ENCODE measurements at regions not wholly inside any gene's neighbourhood (a gene's known extent, or its start where the extent isn't known, plus 50 kb on each side); places are given as distances from the start of the nearest gene placed in this dataset.
"Not testable (repeated sequence)": the region's sequence is repeated elsewhere in the genome, so short reads cannot be mapped to it uniquely, and the experiment has no call there.

DNA sequence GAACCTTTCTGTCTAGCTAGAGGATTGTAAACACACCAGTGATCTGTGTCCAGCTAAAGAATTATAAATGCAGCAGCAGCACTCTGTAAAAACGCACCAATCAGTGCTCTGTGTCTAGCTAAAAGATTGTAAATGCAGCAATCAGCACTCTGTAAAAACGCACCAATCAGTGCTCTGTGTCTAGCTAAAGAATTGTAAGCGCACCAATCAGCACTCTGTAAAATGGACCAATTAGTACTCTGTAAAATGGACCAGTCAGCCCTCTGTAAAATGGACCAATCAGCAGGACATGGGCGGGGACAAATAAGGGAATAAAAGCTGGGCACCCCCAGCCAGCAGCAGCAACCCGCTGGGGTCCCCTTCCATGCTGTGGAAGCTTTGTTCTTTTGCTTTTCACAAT, 204.1 kb upstream of the UBL3 start:
- not testable (repeated sequence) for DNase-seq

DNA sequence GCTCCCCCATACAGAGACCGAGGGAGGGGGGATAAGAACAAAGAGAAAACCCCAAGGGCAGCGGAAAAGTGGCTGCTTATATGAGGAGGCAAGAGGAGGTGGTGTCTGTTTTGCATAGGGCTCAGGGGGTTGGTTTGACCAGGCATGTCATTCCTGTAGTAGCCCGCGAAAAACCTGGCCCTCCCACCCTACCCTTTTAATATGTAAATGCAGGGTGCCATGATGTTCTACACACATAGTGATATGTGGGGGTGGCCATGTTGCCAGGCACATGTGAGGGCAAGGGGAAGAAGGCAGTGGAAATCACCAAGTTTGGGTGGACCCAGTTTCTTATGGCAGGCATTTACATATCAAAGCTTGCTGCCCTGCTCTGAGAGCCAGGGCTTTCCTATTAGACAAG, 203.5 kb upstream of the UBL3 start:
- no peak for DNase-seq

DNA sequence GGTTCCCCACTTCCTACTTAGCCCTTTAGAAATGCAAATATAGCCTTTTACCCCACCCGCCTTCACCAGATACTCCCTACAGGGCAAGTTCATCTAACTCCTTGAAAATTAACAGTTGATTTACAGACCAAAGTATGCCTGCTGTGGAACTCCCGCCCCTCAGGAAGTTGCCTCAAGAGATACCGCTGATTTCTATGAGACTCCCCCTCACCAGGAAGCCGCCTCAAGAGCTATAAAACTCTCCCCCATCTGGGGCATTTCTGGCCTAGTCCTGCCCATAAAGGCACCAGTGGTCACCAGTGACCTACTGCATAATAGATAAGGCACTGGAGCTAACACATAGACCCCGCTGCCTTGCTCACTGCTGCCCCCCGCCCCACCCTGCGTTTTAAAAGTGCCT, 201.7 kb upstream of the UBL3 start:
- DNase-seq, result no peak

DNA sequence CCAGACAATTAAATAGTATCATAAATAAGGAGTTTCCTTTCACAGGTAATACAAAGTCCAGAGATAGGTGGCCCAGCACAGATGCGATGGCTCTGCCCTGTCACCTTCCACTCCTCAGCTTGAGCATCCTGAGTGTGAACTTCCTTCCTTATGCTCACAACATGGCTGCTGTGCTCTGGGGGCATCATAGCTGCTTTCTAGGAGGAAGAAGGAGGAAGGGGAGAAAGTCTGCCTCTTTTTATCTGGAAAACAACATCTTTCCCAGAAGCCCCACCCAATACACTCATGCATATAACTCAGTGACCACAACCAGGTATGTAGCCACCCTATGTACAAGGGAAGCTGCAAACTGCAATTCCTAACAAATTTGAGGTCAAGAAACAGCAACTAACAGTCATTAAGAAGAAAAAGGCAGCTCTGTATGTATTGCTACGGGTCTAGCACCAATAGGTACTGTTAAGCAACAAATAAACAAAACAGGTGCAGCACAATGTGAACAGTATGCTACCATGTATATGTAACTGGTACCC, 201.2 kb upstream of the UBL3 start:
- no peak for DNase-seq

DNA sequence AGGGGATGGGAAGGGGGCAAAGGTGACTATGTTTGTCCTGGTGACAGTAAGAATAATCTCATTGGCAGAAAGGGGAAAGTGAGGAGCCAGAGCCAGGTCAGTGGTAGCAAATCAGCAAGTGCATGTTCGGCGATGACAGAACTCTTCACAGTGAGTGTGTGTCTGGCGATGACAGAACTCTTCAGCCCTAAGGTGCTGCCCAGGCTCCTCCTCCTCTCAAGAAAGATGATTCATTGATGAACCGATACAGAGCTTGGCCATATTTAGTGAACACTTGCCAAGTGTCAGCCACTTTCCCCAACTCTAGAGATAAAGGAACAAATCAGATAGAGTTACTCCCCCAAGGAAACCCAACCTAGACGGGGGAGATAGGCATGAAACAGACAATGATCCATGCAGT, 199.3 kb upstream of the UBL3 start:
- peak; percentile 12 for DNase-seq

DNA sequence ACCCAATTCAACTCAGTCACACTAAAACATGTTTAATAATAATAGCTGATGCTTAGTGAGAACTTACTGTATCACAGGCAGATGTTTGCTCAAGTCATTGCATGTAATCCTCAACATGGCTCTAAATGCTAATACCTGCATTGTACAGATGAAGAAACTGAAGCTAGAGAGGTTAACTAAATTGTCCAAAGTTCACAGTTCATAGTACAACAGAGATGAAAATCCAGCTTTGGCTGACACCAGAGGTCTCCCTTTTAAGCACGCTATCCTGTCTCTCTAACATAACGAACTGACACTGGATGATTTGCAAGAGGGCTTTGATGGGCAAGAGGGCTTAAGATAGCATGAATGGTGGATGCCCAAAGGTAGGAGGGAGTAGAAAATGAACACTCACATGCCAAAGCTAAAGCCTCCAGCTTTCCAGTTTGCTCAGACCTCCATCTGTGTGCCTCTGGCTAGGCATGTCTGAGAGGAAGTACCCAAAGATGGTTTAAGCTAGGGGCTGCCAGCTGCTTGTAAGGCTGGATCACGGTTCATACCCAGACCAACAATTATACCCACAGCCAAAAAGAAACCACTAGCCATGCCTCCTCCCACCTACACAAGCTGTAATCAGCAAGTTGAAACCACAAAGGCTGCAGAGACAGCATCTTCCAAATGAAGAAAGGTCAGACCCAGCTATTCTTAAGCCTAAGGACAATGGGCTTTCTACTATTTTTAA, 196.9 kb upstream of the UBL3 start:
- DNase-seq, result peak; percentile 6

DNA sequence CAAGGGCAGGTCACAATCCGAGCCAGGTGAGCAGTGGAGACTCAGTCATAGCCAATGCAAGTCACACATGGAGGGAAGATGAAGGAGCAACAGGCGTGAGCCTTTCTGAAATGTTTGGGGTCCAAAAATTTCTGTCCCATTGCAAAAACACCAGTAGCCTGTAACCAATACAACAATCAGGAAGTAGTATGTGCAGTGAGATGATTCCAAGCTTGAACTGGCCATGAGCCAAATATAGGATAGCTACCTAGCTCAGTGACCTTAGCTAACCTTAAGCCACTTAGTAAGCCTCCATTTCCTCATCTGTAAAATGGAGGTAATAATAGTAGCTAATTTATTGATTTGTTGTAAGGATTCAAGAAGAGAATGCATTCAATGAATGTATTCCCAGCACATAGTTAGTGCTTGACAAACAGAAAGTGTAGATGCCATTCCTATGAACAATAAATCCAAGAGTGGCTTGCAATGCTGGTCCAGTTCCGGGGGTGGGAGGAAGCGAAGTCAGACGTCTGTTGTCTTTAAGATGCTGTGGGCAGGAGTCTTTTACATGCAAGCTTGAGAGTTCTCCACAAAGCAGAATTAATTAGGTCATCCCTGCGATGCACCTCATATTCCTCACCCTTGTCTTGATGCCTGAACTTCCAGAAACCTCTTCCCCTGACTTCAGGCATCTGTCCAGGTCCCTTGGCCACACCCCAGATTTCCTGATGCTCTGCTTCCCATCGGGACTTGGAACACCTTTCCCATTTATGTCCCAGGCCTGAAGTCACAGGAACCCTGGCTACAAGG, 195.7 kb upstream of the UBL3 start:
- no peak for DNase-seq

DNA sequence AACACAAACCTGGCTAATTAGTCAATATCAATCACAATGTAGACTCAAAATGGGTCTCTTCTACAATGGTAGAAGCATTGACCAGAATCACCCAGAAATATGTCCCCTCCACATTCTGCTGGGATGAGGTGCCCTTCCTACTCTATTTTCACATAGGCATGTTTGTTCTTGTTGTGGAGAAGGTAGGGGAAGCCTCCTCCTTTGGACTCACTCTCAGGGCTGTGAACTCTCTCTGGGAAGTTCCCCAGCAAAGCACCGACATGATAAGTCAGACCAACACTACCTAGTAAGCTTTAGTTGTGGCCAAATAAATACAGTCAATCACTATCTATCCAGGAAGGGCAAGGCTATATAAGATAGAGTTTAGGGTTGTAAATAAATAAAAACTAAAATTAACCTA, 194.5 kb upstream of the UBL3 start:
- no peak for DNase-seq

DNA sequence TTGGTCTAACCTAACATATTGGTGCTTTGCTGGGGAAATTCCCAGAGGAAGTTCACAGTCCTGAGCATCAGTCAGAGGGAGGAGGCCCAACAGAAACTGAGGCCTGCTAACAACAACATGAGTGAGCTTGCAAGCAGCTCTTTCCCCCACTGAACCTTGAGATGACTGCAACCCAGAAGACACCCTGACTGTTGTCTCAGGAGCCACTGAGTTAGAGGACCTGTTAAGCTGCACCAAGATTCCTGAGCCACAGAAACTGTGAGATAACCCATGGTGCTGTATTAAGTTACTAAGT, 193.2 kb upstream of the UBL3 start:
- no peak for DNase-seq

DNA sequence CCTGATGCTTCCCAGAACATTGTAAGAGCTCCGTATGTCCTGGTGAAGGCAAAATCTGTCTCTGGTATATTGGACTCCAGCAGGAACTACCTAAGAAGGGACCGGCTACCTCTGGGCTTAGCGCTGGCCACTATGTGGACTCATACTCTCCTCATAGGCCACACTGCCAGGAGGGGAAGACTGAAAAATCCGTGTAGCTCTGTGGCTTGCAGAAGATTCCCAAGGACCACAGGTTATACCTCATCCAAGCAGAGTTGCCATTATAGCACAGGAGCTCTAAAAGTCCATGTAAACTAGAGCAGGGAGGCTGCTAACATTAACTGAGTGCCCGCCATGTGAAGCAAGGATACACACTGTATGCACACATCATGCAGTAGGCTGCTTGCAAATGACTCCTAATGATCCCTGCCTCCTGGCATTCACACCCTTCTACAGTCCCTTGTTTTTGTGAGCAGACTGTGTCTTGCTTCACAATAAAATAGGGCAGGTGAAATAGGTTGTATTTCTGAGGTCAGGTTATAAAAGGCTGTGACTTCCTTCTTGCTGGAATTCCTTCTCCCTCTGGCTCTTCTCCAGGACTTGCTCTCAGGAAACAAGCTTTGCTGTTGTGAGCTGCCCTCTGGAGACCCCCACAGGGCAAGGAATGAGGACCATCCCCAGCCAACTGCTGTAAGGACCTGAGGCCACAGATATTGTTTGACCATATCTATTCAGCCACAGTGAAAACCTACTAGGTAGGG, 192.6 kb upstream of the UBL3 start:
- DNase-seq, result no peak

DNA sequence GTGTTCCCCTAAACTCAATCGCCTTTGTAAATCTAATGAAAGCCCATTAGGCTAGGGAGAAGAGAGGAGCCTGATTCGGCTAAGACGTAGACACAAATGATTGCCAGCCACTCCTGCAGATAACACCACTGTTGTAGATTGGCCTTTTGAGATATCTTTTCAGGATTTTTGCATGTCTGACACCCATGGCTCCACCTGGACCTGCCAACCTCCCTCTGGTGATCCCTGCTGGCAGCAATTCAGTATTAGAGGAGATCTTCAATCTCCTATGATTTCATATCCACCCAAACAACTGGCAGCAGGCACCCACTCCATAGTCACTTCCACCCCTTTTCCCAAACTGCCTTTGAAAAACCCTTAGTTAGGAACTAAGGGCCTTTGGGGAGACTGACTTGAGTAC, 191.9 kb upstream of the UBL3 start:
- no peak for DNase-seq

DNA sequence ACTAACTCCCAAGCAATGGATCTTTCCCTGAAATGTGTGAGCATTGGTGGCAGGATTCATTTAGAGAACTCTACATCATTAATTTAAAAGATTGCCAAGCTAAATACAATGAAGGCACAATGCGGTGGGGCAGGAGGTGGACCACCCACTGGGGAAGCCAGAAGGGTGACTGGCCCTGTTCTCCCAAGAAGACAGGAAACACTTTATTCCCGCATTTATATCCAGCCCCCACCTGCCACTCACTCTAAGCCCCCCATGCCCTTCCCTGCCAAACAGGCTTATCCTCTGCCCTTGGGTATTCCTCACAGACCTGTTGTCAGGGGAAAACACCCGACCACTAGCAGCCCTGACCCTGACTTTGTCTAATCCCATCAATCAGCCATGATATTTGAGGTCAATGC, 189.1 kb upstream of the UBL3 start:
- no peak for DNase-seq

DNA sequence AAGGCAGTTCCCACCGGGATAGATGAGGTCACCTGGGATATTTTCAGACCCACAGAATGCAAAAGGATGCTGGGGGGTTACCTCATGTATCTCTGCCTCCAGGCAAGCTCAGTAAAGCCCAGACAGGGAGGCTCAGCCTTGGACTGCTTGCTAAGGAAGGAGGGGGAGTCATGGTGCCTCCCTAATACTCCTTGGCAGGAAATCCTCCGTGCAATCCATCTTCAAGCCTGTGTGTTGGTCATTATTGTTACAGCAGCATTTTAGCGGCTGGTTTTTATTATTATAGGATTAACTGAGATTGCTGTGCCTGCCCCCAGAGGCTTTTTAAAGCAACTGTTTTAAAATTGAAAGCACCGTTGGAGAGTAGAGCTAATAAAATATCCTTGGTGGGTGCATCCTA, 188.5 kb upstream of the UBL3 start:
- no peak for DNase-seq

DNA sequence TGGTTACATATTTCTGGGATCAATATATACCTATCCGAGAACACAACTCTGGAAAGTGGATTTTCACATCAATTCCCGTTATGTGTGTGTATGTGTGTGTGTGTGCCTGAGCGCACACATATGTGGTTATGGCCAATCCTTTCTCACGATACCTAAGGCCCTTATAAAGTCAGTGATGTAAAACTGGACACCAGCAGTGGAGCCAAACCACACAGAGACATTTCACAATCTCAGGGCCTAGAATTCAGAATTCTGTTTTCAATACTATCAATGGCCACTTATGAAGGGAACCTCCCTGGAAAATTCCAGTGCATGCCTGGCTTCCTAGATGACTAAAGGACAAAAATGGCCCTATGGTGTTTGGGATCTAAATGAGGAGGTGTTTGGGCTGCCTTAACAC, 187.3 kb upstream of the UBL3 start:
- DNase-seq, result no peak

DNA sequence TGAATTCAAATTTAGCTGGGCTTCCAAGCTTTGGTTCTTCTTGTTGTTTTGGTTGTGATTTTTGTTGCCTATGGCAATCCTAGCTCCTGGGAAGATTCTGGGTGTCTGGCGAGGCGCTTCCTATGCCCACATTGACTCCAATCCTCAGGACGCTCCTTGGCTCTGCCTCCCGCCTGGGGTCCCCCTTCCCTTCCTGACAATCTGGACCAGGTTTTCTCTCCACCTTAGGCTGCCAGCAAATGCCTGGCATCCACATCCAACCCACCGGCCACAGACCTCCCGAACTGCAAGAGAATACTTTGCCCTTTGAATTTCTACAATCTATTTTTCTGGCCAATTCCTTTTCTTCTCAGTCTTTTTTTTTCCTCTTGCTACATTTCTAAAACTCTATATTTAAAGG, 186.9 kb upstream of the UBL3 start:
- no peak for DNase-seq

DNA sequence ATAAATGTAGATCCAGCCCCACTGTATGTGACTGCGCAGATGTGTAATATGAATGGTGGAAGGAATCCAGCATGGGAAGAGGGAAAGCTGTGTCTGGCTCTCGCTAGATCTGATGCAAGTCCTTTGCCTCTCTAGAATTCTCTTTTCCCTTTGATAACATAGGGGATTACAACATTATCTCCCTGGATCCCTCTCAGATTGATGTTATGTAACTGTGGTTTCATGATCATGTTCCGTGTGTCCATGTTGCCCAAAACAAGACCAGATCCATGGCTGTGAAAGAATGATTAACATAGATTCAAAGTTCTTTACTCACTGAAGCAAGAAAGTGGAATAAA, 184.0 kb upstream of the UBL3 start:
- no peak for DNase-seq

DNA sequence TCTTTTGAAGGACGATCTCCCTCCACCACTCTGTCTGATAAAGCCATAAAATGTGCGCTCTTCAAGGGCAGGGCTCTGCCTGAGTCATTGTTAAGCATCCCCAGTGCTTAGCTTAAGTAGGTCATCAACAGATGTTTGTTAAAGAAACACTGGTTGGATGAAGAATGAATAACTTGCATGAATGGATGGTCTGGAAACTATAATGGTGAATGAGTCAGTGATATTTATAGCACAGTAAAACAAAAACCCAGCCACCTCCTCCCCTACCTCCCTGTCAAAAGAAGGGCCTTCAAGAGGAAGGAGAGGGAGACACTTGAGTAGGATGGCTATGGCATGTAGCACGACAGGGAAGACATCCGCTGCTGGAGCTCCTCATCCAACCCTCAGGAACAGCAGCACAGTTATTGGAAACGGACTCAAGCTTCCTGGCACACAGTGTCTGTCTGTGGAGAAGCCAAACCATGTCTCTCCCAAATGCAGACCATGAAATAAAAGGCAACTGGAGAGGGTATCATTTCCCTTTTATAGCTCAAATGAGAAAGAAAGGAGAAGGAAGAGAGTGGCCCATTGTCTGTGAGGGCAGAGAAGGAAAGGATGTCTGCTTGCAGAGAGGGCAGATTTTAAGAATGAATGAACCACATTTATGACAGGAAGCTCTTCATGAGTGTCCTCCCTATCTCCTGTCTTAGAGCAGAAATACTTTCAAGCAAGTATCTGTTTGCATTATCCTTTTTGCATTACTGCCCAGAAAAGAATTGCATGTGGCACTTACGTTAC, 183.5 kb upstream of the UBL3 start:
- no peak for DNase-seq

DNA sequence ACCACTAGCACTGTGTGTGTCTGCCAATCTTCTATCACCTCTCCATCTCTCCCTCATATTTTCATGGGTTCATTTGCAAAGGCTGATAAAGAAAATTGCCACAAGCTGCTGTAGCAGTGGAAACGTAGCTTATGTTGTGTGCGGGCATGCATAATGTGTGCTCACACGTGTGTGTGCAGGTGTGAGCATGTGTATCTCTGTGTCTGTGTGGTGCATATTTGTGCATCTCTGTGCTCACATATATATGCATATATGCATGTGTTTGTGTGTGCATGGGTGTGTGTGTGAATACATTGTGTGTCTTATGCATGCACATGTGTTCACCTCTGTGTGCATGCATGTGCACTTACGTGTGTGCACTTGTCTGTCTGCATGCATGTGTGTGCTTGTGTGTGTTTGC, 181.8 kb upstream of the UBL3 start:
- no peak for DNase-seq

DNA sequence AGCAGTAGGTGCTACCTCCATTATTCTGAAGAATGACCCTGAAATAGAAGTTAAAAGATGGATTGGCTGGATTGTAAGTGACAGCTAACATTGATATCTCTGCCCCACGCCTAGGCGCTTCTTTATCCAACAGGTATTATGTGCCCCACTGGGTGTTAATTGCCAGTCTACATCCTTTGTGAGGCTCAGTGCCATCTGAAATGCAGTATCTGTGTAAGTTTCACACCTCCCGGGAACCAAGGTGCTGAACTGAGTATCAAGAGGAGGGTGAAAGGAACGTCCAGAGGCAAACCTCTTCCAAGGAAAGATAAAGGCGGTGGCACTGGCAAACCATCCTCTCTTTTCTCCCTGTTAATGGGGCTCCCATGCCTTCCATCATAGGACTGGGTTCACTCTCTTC, 181.1 kb upstream of the UBL3 start:
- DNase-seq, result no peak

DNA sequence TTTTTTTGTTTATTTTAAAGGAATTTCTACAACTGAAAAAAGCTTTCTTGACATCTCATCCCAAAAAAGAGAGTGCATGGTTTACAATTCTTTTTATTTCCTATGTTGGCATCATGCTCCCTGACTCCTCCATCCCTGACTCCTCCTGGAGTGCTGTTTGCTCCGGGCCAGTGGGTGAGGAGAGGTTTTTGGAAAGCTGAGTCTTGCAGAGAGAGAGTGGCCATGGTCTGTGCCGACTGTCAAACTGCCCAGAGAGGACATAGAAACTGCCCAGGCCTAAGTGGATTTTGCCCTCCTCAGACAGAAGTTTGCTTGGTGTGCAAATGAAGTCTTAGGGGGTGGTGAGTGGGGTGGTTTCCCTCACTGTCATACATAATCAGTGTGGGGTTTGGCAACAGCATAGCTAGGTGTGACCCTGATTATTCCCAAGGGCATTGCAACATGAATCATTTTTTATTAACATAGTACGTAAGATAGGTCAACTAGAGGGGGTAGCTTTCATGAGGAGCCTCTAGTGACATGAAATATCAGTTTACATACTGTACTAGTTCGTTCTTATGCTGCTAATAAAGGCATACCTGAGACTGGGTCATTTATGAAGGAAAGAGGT, 179.8 kb upstream of the UBL3 start:
- DNase-seq, result no peak

DNA sequence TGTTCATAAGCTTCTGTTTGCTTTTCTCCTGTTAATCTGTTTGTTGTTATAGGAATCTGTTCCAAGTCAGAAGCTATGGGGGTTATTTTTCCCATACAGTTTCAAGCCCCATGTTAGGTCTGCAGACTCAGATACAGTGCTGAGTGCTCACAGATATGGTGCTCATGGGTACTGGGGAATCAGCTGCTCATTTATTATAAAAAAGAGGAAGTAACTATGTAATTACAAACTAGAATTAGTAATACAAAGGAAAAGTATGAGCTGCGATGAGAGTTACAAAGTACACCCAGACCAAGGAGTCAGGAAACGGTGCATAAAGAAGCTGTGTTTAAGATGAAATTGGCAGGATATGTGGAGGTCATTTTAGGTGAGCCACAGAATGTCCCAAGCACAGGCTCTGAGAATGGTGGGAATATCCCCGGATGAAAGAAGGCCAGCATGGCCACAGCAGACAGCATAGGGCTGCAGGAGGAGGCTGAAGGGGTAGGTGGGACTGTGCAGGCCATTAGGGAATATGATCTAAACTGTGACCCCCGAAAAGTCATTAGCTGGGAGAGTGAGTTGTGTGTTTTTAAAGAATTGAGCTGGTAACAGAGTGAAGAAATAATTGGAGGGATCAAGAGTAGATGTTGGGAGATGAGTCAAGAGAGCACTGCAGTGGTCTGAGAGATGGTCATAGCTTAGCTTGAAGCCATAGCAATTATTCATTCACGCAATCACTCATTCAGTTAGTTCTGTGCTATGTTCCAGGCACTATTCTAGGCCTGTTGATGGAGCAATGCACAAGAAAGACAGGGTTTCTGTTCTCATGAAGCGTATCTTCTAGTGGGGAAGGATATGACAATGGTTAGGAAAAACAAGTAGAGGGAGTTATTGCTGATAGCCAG, 177.4 kb upstream of the UBL3 start:
- DNase-seq, result no peak

DNA sequence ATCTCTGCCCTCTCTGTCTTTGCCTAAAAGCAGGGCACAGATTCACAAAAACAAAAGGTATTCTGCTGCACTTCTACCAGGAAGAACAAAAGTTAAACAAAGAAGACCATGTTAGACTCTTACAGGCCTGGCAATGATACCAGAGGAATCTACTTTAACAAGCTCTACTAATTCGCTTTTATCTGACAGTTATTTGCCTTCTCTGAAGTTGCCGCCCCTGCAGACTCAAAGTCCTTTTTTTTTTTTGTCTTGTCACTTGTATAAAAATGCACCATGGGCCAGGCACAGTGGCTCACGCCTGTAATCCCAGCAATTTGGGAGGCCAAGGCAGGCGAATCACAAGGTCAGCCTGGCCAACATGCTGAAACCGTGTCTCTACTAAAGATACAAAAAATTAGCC, 176.5 kb upstream of the UBL3 start:
- DNase-seq, result no peak
